Nephron (organoid): ENCODE measurements at regions not wholly inside any gene's neighbourhood (a gene's known extent, or its start where the extent isn't known, plus 50 kb on each side); places are given as distances from the start of the nearest gene placed in this dataset.

ENCODE experiments used
- H3K27ac Mint-ChIP-seq, 3 experiments: 2 replicates each; pipeline ENCODE4 v1.8.0; 2020; ENCODE audit warnings: mixed read lengths in 3 of 3, mild to moderate bottlenecking in 2 of 3, moderate library complexity in 1 of 3
- H3K27me3 Mint-ChIP-seq: 2 replicates; pipeline ENCODE4 v1.8.0; 2021; ENCODE audit warnings: low read depth, mild to moderate bottlenecking, moderate library complexity, mixed read lengths
- H3K36me3 Mint-ChIP-seq: 2 replicates; pipeline ENCODE4 v1.8.0; 2020; ENCODE audit warnings: low read depth, mixed read lengths
- H3K4me1 Mint-ChIP-seq: 2 replicates; pipeline ENCODE4 v1.8.0; 2020; ENCODE audit warnings: mixed read lengths
- H3K4me3 Mint-ChIP-seq, 3 experiments: 2 replicates each; pipeline ENCODE4 v1.8.0; 2020; ENCODE audit warnings: mild to moderate bottlenecking in 3 of 3, mixed read lengths in 3 of 3, moderate library complexity in 2 of 3
- H3K9me3 Mint-ChIP-seq: 2 replicates; pipeline ENCODE4 v1.8.0; 2020; ENCODE audit warnings: mixed read lengths
- CTCF ChIP-seq, 3 experiments: fragments of 200-600 bp; sonication (generic); IDR thresholded peaks; one replicate each; pipeline ENCODE4 v1.5.0; 2021; ENCODE audit warnings: antibody characterized with exemption in 3 of 3; ENCODE audit not compliant: unreplicated experiment in 3 of 3

DNA sequence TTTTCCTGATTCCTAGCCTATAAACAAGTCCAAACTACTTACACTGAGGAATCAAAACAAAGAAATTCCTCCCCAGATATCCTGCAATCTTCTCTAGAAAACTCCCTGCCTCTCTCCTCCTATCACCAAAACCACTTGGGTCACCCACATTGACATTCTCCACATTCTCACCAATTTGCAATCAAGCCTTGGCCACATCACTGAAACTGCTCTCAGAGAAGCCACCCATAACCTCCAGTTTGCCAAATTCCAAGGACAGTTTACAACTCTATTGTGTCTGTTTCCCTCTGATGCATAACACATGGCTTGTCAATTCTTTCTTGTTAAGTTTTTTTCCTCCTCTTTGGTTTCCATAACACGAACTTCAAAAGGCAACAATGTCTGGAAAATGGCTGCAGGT, 233.5 kb downstream of the XPNPEP1 start:
- Mint-ChIP-seq H3K4me3 (no peak overlapping the region), H3K36me3 (peaks cover 5% of the 10 kb centered on the region), H3K4me1 (no peaks in the 10 kb centered on the region), H3K27ac (no peak overlapping the region), H3K27me3 (peaks cover 4% of the 10 kb centered on the region), H3K9me3 (peaks cover 30% of the 10 kb centered on the region)
- no peak for TF ChIP-seq CTCF (IDR thresholded peaks at IDR 0.05; ENCODE audit: unreplicated experiment in 3 of 3)

- no peaks in the 10 kb centered on the region for H3K4me1 Mint-ChIP-seq
- H3K9me3 Mint-ChIP-seq, result peaks cover 4% of the 10 kb centered on the region
- no peaks in the 10 kb centered on the region for H3K36me3 Mint-ChIP-seq
- peaks cover 4% of the 10 kb centered on the region for H3K27me3 Mint-ChIP-seq
- no peak overlapping the region for H3K27ac Mint-ChIP-seq
- H3K4me3 Mint-ChIP-seq, result no peak overlapping the region
- TF ChIP-seq CTCF (IDR thresholded peaks at IDR 0.05; ENCODE audit: unreplicated experiment in 3 of 3), result no peak
Observed at GRCh38 chr10:109679478-109679877, 243.8 kb downstream of the XPNPEP1 start.

GRCh38 chr10:109678857-109679256, 244.5 kb downstream of the XPNPEP1 start:
- H3K27me3 Mint-ChIP-seq, result peaks cover 4% of the 10 kb centered on the region
- H3K9me3 Mint-ChIP-seq, result no peaks in the 10 kb centered on the region
- H3K4me1 Mint-ChIP-seq, result no peaks in the 10 kb centered on the region
- H3K4me3 Mint-ChIP-seq, result no peak overlapping the region
- no peaks in the 10 kb centered on the region for H3K36me3 Mint-ChIP-seq
- no peak for TF ChIP-seq CTCF (IDR thresholded peaks at IDR 0.05; ENCODE audit: unreplicated experiment in 3 of 3)
- no peak overlapping the region for H3K27ac Mint-ChIP-seq

DNA sequence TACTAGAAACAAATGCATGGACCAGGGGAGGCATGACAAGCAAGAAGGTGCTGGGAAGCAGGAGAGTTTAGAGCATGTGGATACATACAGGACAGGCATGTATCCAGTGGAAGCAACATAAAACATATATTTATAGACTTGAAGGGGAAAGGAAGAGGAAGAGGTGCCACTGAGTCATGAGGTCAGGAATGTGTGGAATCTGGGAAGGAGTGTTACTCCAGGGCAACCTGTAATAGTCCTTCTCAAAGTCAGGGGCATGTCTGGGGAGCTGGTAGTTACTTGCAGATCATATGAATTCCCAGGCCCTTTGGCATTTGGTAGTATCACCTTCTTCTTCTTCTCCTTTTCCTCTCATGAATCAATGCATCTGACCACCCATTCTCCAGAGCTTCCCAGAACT, 246.6 kb downstream of the XPNPEP1 start:
- Mint-ChIP-seq H3K4me3 (no peak overlapping the region), H3K9me3 (no peaks in the 10 kb centered on the region), H3K27me3 (peaks cover 4% of the 10 kb centered on the region), H3K36me3 (no peaks in the 10 kb centered on the region), H3K4me1 (no peaks in the 10 kb centered on the region), H3K27ac (no peak overlapping the region)
- TF ChIP-seq CTCF (IDR thresholded peaks at IDR 0.05; ENCODE audit: unreplicated experiment in 3 of 3), result no peak

DNA sequence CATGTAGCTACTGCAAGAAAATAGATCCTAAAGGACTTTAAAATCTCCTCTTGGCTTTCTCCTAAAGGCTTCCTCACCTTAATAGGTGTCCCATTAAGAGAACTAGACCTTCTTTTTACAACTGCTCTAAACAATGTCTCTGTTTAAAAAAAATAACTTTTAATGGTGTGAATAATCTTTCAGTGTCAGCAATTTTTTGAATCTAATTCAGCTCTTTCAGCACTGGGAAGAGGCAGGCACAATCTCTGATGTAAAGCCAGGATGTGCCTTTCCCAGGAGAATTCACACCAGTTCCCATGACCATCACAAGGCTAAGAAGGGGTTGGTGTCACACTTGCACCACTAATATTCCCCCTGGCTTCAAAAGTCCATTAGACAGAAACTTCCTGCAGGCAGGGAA, 254.6 kb downstream of the XPNPEP1 start:
- H3K4me1 Mint-ChIP-seq, result no peaks in the 10 kb centered on the region

More for the DNA sequence above, 254.6 kb downstream of the XPNPEP1 start:
- no peak overlapping the region for H3K27ac Mint-ChIP-seq
- peaks cover 4% of the 10 kb centered on the region for H3K27me3 Mint-ChIP-seq
- H3K36me3 Mint-ChIP-seq, result no peaks in the 10 kb centered on the region
- no peak overlapping the region for H3K4me3 Mint-ChIP-seq
- no peak for TF ChIP-seq CTCF (IDR thresholded peaks at IDR 0.05; ENCODE audit: unreplicated experiment in 3 of 3)
- no peaks in the 10 kb centered on the region for H3K9me3 Mint-ChIP-seq
